ENCODE measurements at regions not wholly inside any gene's neighbourhood (a gene's known extent, or its start where the extent isn't known, plus 50 kb on each side); places are given as distances from the start of the nearest gene placed in this dataset.

DNA sequence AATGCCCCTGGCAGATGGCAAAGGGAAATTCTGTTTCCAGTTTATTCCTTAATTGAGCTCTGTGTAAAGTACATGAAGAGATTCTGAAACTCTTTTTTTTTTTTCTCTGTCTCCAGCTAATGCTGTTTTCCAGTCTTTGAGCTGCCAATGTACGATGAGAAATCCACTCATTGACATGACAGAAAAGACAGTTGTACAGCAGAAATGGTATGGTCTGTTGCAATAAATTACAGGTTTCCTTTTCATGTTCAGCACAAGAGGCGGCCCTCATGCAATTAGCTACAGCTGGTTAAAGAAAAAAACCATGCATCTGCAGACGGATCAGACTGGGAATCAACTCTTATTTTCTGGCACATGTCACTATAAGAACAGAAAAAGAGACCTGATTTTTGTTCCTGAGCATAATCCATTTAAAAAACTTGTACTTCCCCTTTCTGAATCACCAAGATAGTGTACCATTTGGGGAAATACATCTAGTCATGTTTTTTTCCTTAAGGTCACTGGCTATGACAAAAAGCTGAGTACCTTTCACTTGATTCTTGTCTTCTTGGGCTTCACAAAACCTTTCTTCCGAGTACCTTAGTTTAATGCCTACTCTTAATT lies 289.8 kb upstream of the PREP start:
- Mint-ChIP-seq H3K27ac (no peak overlapping the region), H3K4me1 (no peaks in the 10 kb centered on the region), H3K36me3 (no peaks in the 10 kb centered on the region), H3K27me3 (ENCODE audit: insufficient read depth, low read depth) (peaks cover 2% of the 10 kb centered on the region), H3K4me3 (no peak overlapping the region), H3K9me3 (peaks cover 6% of the 10 kb centered on the region)
- Histone ChIP-seq H3K9ac (no peak overlapping the region), H4K20me1 (ENCODE audit: low read depth) (no peaks in the 10 kb centered on the region), H3K4me1 (no peaks in the 10 kb centered on the region), H3K4me3 (no peak overlapping the region), H3F3A (ENCODE audit: low read depth) (no peaks in the 10 kb centered on the region), H3K9me3 (ENCODE audit: low read depth) (no peaks in the 10 kb centered on the region), H3K27ac (no peak overlapping the region), H3K79me2 (ENCODE audit: low read depth) (no peaks in the 10 kb centered on the region), H3K27me3 (no peaks in the 10 kb centered on the region), H3K36me3 (no peaks in the 10 kb centered on the region), H2AFZ (replicated peaks) (no peak overlapping the region), H3K4me2 (no peak overlapping the region)
- TF ChIP-seq EZH2 (IDR thresholded peaks at IDR 0.05) (no peak), EZH2phosphoT487 (IDR thresholded peaks at IDR 0.05) (no peak)
- TF ChIP-seq, protein P1, sequence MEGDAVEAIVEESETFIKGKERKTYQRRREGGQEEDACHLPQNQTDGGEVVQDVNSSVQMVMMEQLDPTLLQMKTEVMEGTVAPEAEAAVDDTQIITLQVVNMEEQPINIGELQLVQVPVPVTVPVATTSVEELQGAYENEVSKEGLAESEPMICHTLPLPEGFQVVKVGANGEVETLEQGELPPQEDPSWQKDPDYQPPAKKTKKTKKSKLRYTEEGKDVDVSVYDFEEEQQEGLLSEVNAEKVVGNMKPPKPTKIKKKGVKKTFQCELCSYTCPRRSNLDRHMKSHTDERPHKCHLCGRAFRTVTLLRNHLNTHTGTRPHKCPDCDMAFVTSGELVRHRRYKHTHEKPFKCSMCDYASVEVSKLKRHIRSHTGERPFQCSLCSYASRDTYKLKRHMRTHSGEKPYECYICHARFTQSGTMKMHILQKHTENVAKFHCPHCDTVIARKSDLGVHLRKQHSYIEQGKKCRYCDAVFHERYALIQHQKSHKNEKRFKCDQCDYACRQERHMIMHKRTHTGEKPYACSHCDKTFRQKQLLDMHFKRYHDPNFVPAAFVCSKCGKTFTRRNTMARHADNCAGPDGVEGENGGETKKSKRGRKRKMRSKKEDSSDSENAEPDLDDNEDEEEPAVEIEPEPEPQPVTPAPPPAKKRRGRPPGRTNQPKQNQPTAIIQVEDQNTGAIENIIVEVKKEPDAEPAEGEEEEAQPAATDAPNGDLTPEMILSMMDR (IDR thresholded peaks at IDR 0.05) = no peak
- no peak for DNase-seq (ENCODE audit: low spot score)

DNA sequence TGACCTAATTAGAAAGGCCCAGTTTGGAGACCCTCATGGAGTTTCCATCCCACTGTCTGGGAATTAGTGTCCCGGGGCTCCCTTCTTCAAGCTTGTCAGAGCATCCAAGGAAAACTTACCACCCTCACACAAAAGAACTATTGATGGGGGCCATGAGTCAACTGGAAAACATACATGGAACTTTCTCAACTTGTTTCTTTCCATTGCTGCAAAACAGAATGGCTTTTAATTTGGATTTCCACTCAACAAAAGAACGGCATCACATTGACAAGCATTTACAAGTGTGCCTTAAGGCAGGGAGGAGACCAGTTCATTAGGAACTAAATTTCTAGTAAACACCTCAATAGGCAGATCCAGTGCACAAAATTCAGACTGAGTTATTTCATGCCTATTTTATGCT lies 289.1 kb upstream of the PREP start:
- no peaks in the 10 kb centered on the region for H3K27me3 ChIP-seq
- no peak overlapping the region for H3K9ac ChIP-seq
- no peak overlapping the region for H3K27ac Mint-ChIP-seq
- no peaks in the 10 kb centered on the region for H3K36me3 ChIP-seq
- H3K27ac ChIP-seq = no peak overlapping the region
- no peaks in the 10 kb centered on the region for H3K79me2 ChIP-seq (ENCODE audit: low read depth)
- no peak for DNase-seq (ENCODE audit: low spot score)
- H3F3A ChIP-seq (ENCODE audit: low read depth) = no peaks in the 10 kb centered on the region
- H3K4me3 ChIP-seq = no peak overlapping the region
- peaks cover 2% of the 10 kb centered on the region for H3K27me3 Mint-ChIP-seq (ENCODE audit: insufficient read depth, low read depth)
- H3K36me3 Mint-ChIP-seq = no peaks in the 10 kb centered on the region
- TF ChIP-seq, protein P1 (IDR thresholded peaks at IDR 0.05) = no peak
- TF ChIP-seq EZH2phosphoT487 (IDR thresholded peaks at IDR 0.05) = no peak
- no peak for TF ChIP-seq EZH2 (IDR thresholded peaks at IDR 0.05)
- no peak overlapping the region for H3K4me2 ChIP-seq
- peaks cover 14% of the 10 kb centered on the region for H3K9me3 Mint-ChIP-seq
- no peaks in the 10 kb centered on the region for H3K9me3 ChIP-seq (ENCODE audit: low read depth)
- H3K4me1 Mint-ChIP-seq = no peaks in the 10 kb centered on the region
- H2AFZ ChIP-seq (replicated peaks) = no peak overlapping the region
- H4K20me1 ChIP-seq (ENCODE audit: low read depth) = no peaks in the 10 kb centered on the region
- H3K4me3 Mint-ChIP-seq = no peak overlapping the region
- no peaks in the 10 kb centered on the region for H3K4me1 ChIP-seq

DNA sequence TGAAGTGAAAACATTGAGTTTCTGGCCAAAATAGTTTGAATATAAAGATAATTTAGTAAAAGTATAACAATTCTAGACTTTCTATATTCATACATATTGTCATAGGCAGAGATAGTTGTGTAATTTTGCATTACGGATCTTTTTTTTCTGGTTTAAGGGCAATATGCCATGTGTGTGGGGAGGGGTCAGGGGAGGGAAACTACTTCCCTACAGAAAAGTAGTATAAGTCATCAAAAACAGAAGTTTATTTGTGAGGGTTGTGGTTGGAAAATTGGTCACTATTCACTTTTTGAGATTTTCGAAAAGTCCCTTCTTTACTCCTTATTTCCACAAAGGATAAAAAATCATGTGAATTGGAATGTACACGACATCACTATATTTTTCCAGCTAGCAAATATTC lies 288.2 kb upstream of the PREP start:
- Mint-ChIP-seq H3K27ac (no peak overlapping the region), H3K27me3 (ENCODE audit: insufficient read depth, low read depth) (peaks cover 2% of the 10 kb centered on the region), H3K9me3 (peaks cover 20% of the 10 kb centered on the region), H3K36me3 (no peaks in the 10 kb centered on the region), H3K4me1 (no peaks in the 10 kb centered on the region), H3K4me3 (no peak overlapping the region)
- no peak for DNase-seq (ENCODE audit: low spot score)
- Histone ChIP-seq H3K79me2 (ENCODE audit: low read depth) (no peaks in the 10 kb centered on the region), H3F3A (ENCODE audit: low read depth) (no peaks in the 10 kb centered on the region), H3K27me3 (no peaks in the 10 kb centered on the region), H3K9ac (no peak overlapping the region), H3K27ac (no peak overlapping the region), H3K4me1 (no peaks in the 10 kb centered on the region), H2AFZ (replicated peaks) (no peak overlapping the region), H3K4me2 (no peak overlapping the region), H3K4me3 (no peak overlapping the region), H4K20me1 (ENCODE audit: low read depth) (no peaks in the 10 kb centered on the region), H3K36me3 (no peaks in the 10 kb centered on the region), H3K9me3 (ENCODE audit: low read depth) (no peaks in the 10 kb centered on the region)
- no peak for TF ChIP-seq EZH2 (IDR thresholded peaks at IDR 0.05)
- no peak for TF ChIP-seq EZH2phosphoT487 (IDR thresholded peaks at IDR 0.05)
- TF ChIP-seq, protein P1 (IDR thresholded peaks at IDR 0.05) = no peak

All from neural progenitor cell (in vitro differentiated cells).